Neuronal stem cell (in vitro differentiated cells): ENCODE measurements at regions not wholly inside any gene's neighbourhood (a gene's known extent, or its start where the extent isn't known, plus 50 kb on each side); places are given as distances from the start of the nearest gene placed in this dataset.

Experiments used
- DNase-seq: peaks from one replicate; pipeline ENCODE4 v3.0.0-alpha.2; 2013; ENCODE audit warnings: low spot score
- H2AFZ ChIP-seq: one replicate; pipeline ENCODE4 v1.6.1; 2013; ENCODE audit warnings: mild to moderate bottlenecking, low read length, inconsistent platforms
- H2AK5ac ChIP-seq: 2 replicates; pipeline ENCODE4 v1.6.1; 2013; ENCODE audit warnings: low read depth, mild to moderate bottlenecking, inconsistent platforms, low read length, moderate library complexity, mixed read lengths
- H2BK120ac ChIP-seq: 2 replicates; pipeline ENCODE4 v1.6.1; 2013; ENCODE audit warnings: low read depth, mild to moderate bottlenecking, inconsistent platforms, low read length, moderate library complexity, mixed read lengths
- H2BK12ac ChIP-seq: one replicate; pipeline ENCODE4 v1.6.1; 2013; ENCODE audit warnings: low read length, inconsistent platforms
- H2BK15ac ChIP-seq: 2 replicates; pipeline ENCODE4 v1.6.1; 2013; ENCODE audit warnings: mild to moderate bottlenecking, low read length, inconsistent platforms, mixed read lengths
- H2BK5ac ChIP-seq: one replicate; pipeline ENCODE4 v1.6.1; 2013; ENCODE audit warnings: inconsistent platforms, mild to moderate bottlenecking, low read length, moderate library complexity
- H3K14ac ChIP-seq: one replicate; pipeline ENCODE4 v1.6.1; 2013; ENCODE audit warnings: low read length, inconsistent platforms
- H3K18ac ChIP-seq: 2 replicates; pipeline ENCODE4 v1.6.1; 2013; ENCODE audit warnings: low read length, inconsistent platforms
- H3K23ac ChIP-seq: 2 replicates; pipeline ENCODE4 v1.6.1; 2013; ENCODE audit warnings: low read depth, mild to moderate bottlenecking, mixed read lengths, low read length, inconsistent platforms; ENCODE audit not compliant: poor library complexity
- H3K27ac ChIP-seq: replicated peaks from 3 replicates; pipeline ENCODE4 v1.5.1; 2013; ENCODE audit warnings: low read length, inconsistent platforms
- H3K27me3 ChIP-seq, 3 experiments: 2 replicates each; pipeline ENCODE4 v1.6.1; 2013; ENCODE audit warnings: low read length in 3 of 3, mild to moderate bottlenecking in 2 of 3, inconsistent platforms in 1 of 3, low read depth in 1 of 3, mixed read lengths in 1 of 3, moderate library complexity in 1 of 3; ENCODE audit not compliant: control insufficient read depth in 3 of 3, insufficient read depth in 3 of 3
- H3K36me3 ChIP-seq, 2 donors: replicated peaks in 1 of 2; 2 replicates each; pipeline ENCODE4 v1.6.1; 2013; ENCODE audit warnings: low read length in 2 of 2; ENCODE audit not compliant: control insufficient read depth in 2 of 2, insufficient read depth in 2 of 2
- H3K4ac ChIP-seq: 2 replicates; pipeline ENCODE4 v1.6.1; 2013; ENCODE audit warnings: inconsistent platforms, mild to moderate bottlenecking, low read length, moderate library complexity
- H3K4me1 ChIP-seq, 2 donors: 1 replicate in 1 of 2; 2 replicates in 1 of 2; pipeline ENCODE4 v1.6.1; 2013; ENCODE audit warnings: low read length in 2 of 2, low read depth in 1 of 2; ENCODE audit not compliant: control insufficient read depth in 2 of 2, insufficient read depth in 1 of 2
- H3K4me2 ChIP-seq: one replicate; pipeline ENCODE4 v1.6.1; 2013; ENCODE audit warnings: mild to moderate bottlenecking, low read length, inconsistent platforms; ENCODE audit not compliant: insufficient read depth, poor library complexity, severe bottlenecking
- H3K4me3 ChIP-seq, 2 donors: 2 replicates each; pipeline ENCODE4 v1.5.1; 2013; ENCODE audit warnings: low read length in 2 of 2, mild to moderate bottlenecking in 2 of 2, inconsistent platforms in 1 of 2, moderate library complexity in 1 of 2
- H3K79me1 ChIP-seq: one replicate; pipeline ENCODE4 v1.6.1; 2013; ENCODE audit warnings: low read depth, mild to moderate bottlenecking, inconsistent platforms, low read length, moderate library complexity
- H3K9ac ChIP-seq: one replicate; pipeline ENCODE4 v1.6.1; 2013; ENCODE audit warnings: mild to moderate bottlenecking, low read depth, low read length, inconsistent platforms; ENCODE audit not compliant: poor library complexity
- H3K9me3 ChIP-seq, 2 donors: replicated peaks in 1 of 2; 2 replicates each; pipeline versions ENCODE3 to v1.6.1; 2013; ENCODE audit warnings: low read length in 2 of 2, mild to moderate bottlenecking in 2 of 2, inconsistent platforms in 1 of 2, low read depth in 1 of 2, mixed read lengths in 1 of 2, moderate library complexity in 1 of 2; ENCODE audit not compliant: control insufficient read depth in 2 of 2, insufficient read depth in 1 of 2
- H4K8ac ChIP-seq: one replicate; pipeline ENCODE4 v1.6.1; 2013; ENCODE audit warnings: low read depth, mild to moderate bottlenecking, inconsistent platforms, low read length, moderate library complexity
- H4K91ac ChIP-seq: one replicate; pipeline ENCODE4 v1.6.1; 2013; ENCODE audit warnings: low read length, low read depth, mild to moderate bottlenecking, inconsistent platforms; ENCODE audit not compliant: poor library complexity
- WGBS, 2 donors: extraction: QIAGEN DNeasy Blood & Tissue Kit; methylation state at CpG; one replicate each; pipeline ENCODE4 v1.1.7; 2013; ENCODE audit warnings: missing lambda C conversion rate in 2 of 2, mixed read lengths in 1 of 2; ENCODE audit not compliant: insufficient read length in 2 of 2, insufficient replicate concordance in 1 of 2; ENCODE audit errors: extremely low coverage in 2 of 2; 5-methylcytosine and 5-hydroxymethylcytosine counted together

- no peak overlapping the region for H2BK5ac ChIP-seq
- no peak overlapping the region for H3K18ac ChIP-seq
- H3K23ac ChIP-seq: no peak overlapping the region
- H2BK120ac ChIP-seq: no peak overlapping the region
- DNase-seq: no peak
- no peaks in the 10 kb centered on the region for H3K36me3 ChIP-seq
- no peak overlapping the region for H4K8ac ChIP-seq
- no peak overlapping the region for H3K27ac ChIP-seq
- no peaks in the 10 kb centered on the region for H3K9me3 ChIP-seq
- WGBS, 2 donors: no CpG with 5 or more reads among the region's 5 CpGs
- H3K4ac ChIP-seq: no peak overlapping the region
- no peak overlapping the region for H3K4me3 ChIP-seq
- no peak overlapping the region for H3K14ac ChIP-seq
- H3K9ac ChIP-seq: no peak overlapping the region
- no peak overlapping the region for H3K4me2 ChIP-seq
- no peak overlapping the region for H2BK12ac ChIP-seq
- no peaks in the 10 kb centered on the region for H3K4me1 ChIP-seq
- H3K79me1 ChIP-seq: no peaks in the 10 kb centered on the region
- no peak overlapping the region for H2BK15ac ChIP-seq
- H2AK5ac ChIP-seq: no peak overlapping the region
- H3K27me3 ChIP-seq: no peaks in the 10 kb centered on the region
- H4K91ac ChIP-seq: no peak overlapping the region
- no peak overlapping the region for H2AFZ ChIP-seq
These were observed 128.6 kb upstream of the SEMA3E start for GRCh38 chr7:83777406-83778072.

- no peak overlapping the region for H3K4ac ChIP-seq
- no peak overlapping the region for H4K91ac ChIP-seq
- H2BK5ac ChIP-seq: no peak overlapping the region
- H3K23ac ChIP-seq: no peak overlapping the region
- no peak overlapping the region for H2AFZ ChIP-seq
- H3K9me3 ChIP-seq: no peaks in the 10 kb centered on the region
- no peak overlapping the region for H2BK120ac ChIP-seq
- no peak overlapping the region for H2AK5ac ChIP-seq
- no CpG with 5 or more reads among the region's 3 CpGs for WGBS, 2 donors
- H2BK12ac ChIP-seq: no peak overlapping the region
- no peak overlapping the region for H3K27ac ChIP-seq
- no peak overlapping the region for H3K18ac ChIP-seq
- H3K14ac ChIP-seq: no peak overlapping the region
- no peak overlapping the region for H2BK15ac ChIP-seq
- no peak for DNase-seq
- H3K36me3 ChIP-seq: no peaks in the 10 kb centered on the region
- no peak overlapping the region for H4K8ac ChIP-seq
- no peak overlapping the region for H3K4me3 ChIP-seq
- no peaks in the 10 kb centered on the region for H3K4me1 ChIP-seq
- H3K9ac ChIP-seq: no peak overlapping the region
- no peak overlapping the region for H3K4me2 ChIP-seq
- H3K79me1 ChIP-seq: no peaks in the 10 kb centered on the region
- H3K27me3 ChIP-seq: no peaks in the 10 kb centered on the region
These were observed 120.5 kb upstream of the SEMA3E start for GRCh38 chr7:83769407-83769806.

- Histone ChIP-seq H3K9ac (no peak overlapping the region), H3K4ac (no peak overlapping the region), H3K36me3 (no peaks in the 10 kb centered on the region), H3K4me2 (no peak overlapping the region), H3K27me3 (no peaks in the 10 kb centered on the region), H2AK5ac (no peak overlapping the region), H3K23ac (no peak overlapping the region), H3K4me1 (no peaks in the 10 kb centered on the region), H2BK15ac (no peak overlapping the region), H3K4me3 (no peak overlapping the region), H3K27ac (no peak overlapping the region), H2BK120ac (no peak overlapping the region), H4K91ac (no peak overlapping the region), H3K9me3 (peaks cover 0 to 5% of the 10 kb centered on the region in 2 donors), H3K18ac (no peak overlapping the region), H3K79me1 (no peaks in the 10 kb centered on the region), H3K14ac (no peak overlapping the region), H2BK5ac (no peak overlapping the region), H2BK12ac (no peak overlapping the region), H4K8ac (no peak overlapping the region), H2AFZ (no peak overlapping the region)
- WGBS, 2 donors: no CpG with 5 or more reads among the region's 1 CpG
- DNase-seq: no peak
These were observed 102.3 kb upstream of the SEMA3E start for GRCh38 chr7:83751217-83751616.

GRCh38 chr7:83749495-83749894 is 100.6 kb upstream of the SEMA3E start:
- H3K4me1 ChIP-seq: no peaks in the 10 kb centered on the region
- H2AFZ ChIP-seq: no peak overlapping the region
- no peaks in the 10 kb centered on the region for H3K27me3 ChIP-seq
- H4K91ac ChIP-seq: no peak overlapping the region
- no peak overlapping the region for H3K14ac ChIP-seq
- no peak overlapping the region for H3K4ac ChIP-seq
- no peak overlapping the region for H3K23ac ChIP-seq
- H3K18ac ChIP-seq: no peak overlapping the region
- no peak overlapping the region for H2AK5ac ChIP-seq
- no peaks in the 10 kb centered on the region for H3K36me3 ChIP-seq
- H3K9ac ChIP-seq: no peak overlapping the region
- no peak overlapping the region for H3K4me2 ChIP-seq
- no CpG with 5 or more reads among the region's 31 CpGs for WGBS, 2 donors
- H2BK120ac ChIP-seq: no peak overlapping the region
- no peak overlapping the region for H2BK15ac ChIP-seq
- no peak overlapping the region for H3K4me3 ChIP-seq
- no peak overlapping the region for H2BK12ac ChIP-seq
- H2BK5ac ChIP-seq: no peak overlapping the region
- H3K27ac ChIP-seq: no peak overlapping the region
- H4K8ac ChIP-seq: no peak overlapping the region
- no peak for DNase-seq
- no peaks in the 10 kb centered on the region for H3K79me1 ChIP-seq
- H3K9me3 ChIP-seq: peaks cover 0 to 5% of the 10 kb centered on the region in 2 donors
